BLaER1 (cell line): ENCODE measurements at regions not wholly inside any gene's neighbourhood (a gene's known extent, or its start where the extent isn't known, plus 50 kb on each side); places are given as distances from the start of the nearest gene placed in this dataset.

Source experiments
- H3K27ac ChIP-seq: shearing (Covaris generic); formaldehyde crosslinking; 2 replicates; pipeline ENCODE4 v1.8.1; 2022
- H3K27me3 ChIP-seq: shearing (Covaris generic); formaldehyde crosslinking; 2 replicates; pipeline ENCODE4 v1.8.1; 2022
- H3K36me3 ChIP-seq: shearing (Covaris generic); formaldehyde crosslinking; 2 replicates; pipeline ENCODE4 v1.8.1; 2022
- H3K4me1 ChIP-seq: shearing (Covaris generic); formaldehyde crosslinking; 2 replicates; pipeline ENCODE4 v1.8.1; 2022
- H3K4me2 ChIP-seq: shearing (Covaris generic); formaldehyde crosslinking; 2 replicates; pipeline ENCODE4 v1.8.1; 2022
- H3K4me3 ChIP-seq: shearing (Covaris generic); formaldehyde crosslinking; 2 replicates; pipeline ENCODE4 v1.8.1; 2022
- H3K9ac ChIP-seq: shearing (Covaris generic); formaldehyde crosslinking; 2 replicates; pipeline ENCODE4 v1.8.1; 2022
- H3K9me3 ChIP-seq: shearing (Covaris generic); formaldehyde crosslinking; 2 replicates; pipeline ENCODE4 v1.8.1; 2022
- H4K20me1 ChIP-seq: shearing (Covaris generic); formaldehyde crosslinking; 2 replicates; pipeline ENCODE4 v1.8.1; 2022
- Cebpa-rat ChIP-seq: shearing (Covaris generic); IDR thresholded peaks from 2 replicates; pipeline ENCODE4 v1.8.1; 2022

DNA sequence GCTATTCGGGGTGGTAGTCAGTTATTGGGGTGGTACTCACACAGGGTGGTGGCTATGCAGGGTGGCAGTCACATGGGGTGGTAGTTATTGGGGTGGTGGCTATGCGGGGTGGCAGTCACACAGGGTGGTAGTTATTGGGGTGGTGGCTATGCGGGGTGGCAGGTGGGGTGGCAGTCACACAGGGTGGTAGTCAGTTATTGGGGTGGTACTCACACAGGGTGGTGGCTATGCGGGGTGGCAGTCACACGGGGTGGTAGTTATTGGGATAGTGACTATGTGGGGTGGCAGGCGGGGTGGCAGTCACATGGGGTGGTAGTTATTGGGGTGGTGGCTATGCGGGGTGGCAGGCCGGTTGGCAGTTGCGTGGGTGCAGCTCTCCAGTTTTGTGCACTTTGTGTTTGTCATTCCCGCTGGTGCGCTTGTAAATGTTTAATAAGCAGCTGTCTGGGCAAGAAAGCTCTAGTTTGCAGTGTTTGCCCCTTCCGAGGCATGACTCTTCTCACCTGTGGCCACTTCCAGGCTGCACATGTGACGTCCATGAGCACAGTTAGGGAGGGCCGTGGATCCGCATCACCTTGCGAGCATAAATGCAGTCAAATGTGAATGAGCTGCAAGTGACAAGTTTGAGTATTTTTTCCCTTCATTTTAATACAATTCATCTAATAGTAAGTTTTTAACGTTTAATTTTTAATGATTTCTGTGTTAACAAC, 219.0 kb upstream of the CST7 start:
- no peak overlapping the region for H3K27ac ChIP-seq
- TF ChIP-seq Cebpa-rat: no peak
- no peaks in the 10 kb centered on the region for H3K27me3 ChIP-seq

DNA sequence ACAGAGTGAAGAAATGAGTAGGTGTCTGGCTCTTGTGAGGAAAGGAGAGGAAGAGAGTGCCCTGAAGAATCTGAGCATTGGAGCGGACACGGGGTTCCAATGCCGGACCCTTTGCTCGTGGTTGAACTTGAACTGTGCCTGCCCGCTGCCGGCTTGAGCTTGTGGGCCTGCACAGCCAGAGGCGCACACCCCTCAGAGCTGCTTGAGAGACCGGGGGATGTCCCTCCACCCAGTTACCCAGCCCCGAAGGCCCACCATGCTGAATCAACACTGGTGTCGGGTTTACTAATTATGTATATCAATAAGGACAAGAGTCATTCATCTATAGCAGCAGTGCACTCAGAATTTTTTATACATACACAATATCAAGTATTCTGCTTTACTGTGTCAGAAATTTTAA, 218.3 kb upstream of the CST7 start:
- Histone ChIP-seq H3K9ac (no peak overlapping the region), H3K36me3 (no peaks in the 10 kb centered on the region), H3K9me3 (peaks cover 11% of the 10 kb centered on the region; the same call in 1 of the 2 replicates), H3K4me3 (no peak overlapping the region), H3K4me2 (no peak overlapping the region), H3K4me1 (peaks cover 19% of the 10 kb centered on the region), H3K27me3 (no peaks in the 10 kb centered on the region), H3K27ac (no peak overlapping the region), H4K20me1 (no peaks in the 10 kb centered on the region)
- TF ChIP-seq Cebpa-rat: no peak

More for the DNA sequence above, 219.0 kb upstream of the CST7 start:
- H3K4me1 ChIP-seq: peaks cover 12% of the 10 kb centered on the region
- H3K4me3 ChIP-seq: no peak overlapping the region
- H4K20me1 ChIP-seq: no peaks in the 10 kb centered on the region
- H3K4me2 ChIP-seq: no peak overlapping the region
- H3K9me3 ChIP-seq: peaks cover 11% of the 10 kb centered on the region; the same call in 1 of the 2 replicates
- H3K9ac ChIP-seq: no peak overlapping the region
- H3K36me3 ChIP-seq: no peaks in the 10 kb centered on the region

DNA sequence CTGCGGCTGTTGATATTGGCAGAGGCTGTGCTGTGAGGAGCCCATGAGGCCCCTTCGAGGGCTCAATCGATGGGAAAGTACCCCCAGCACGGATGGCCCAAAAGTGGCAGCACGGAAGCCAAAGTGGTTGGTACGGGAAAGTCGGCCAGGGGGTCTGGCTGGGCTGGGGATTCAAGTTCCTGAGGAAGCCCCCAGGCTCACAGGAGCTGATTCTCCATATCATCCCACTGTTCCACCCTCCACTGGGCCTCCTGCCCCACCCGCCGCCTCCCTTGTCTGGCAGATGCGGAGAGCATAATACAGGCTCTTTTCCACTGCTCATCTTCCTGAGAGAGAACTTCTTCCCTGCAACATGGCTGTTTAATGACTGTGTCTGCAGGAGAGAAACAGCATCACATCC, 217.8 kb upstream of the CST7 start:
- Histone ChIP-seq H3K36me3 (no peaks in the 10 kb centered on the region), H3K27ac (no peak overlapping the region), H3K4me3 (no peak overlapping the region), H3K9me3 (peaks cover 11% of the 10 kb centered on the region; the same call in 1 of the 2 replicates), H3K9ac (no peak overlapping the region), H3K27me3 (no peaks in the 10 kb centered on the region), H4K20me1 (no peaks in the 10 kb centered on the region), H3K4me1 (peaks cover 21% of the 10 kb centered on the region), H3K4me2 (no peak overlapping the region)
- no peak for TF ChIP-seq Cebpa-rat

DNA sequence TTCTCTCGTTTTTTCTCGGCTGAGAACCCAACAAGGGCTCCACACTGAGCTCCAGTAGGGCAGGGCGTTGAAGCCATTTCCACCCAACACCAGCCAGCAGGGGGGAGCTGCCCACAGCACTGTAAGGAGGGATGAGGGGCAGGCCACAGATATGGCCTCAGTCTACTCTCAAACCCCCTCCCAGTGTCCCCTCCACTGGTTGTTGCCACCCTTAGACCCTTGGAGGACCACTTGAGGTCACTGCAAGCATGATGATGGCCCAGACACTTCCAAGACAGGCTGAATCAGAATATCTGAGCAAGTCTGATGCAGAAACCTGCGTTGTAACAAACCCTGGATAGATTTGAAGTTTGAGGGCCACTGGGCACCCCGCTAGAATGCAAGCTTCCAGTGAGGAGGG, 217.0 kb upstream of the CST7 start:
- TF ChIP-seq Cebpa-rat: no peak
- H3K27me3 ChIP-seq: no peaks in the 10 kb centered on the region
- no peak overlapping the region for H3K4me2 ChIP-seq
- peaks cover 11% of the 10 kb centered on the region; the same call in 1 of the 2 replicates for H3K9me3 ChIP-seq
- no peaks in the 10 kb centered on the region for H3K36me3 ChIP-seq
- peaks cover 21% of the 10 kb centered on the region for H3K4me1 ChIP-seq
- no peak overlapping the region for H3K9ac ChIP-seq
- H3K4me3 ChIP-seq: no peak overlapping the region
- H3K27ac ChIP-seq: no peak overlapping the region
- no peaks in the 10 kb centered on the region for H4K20me1 ChIP-seq

DNA sequence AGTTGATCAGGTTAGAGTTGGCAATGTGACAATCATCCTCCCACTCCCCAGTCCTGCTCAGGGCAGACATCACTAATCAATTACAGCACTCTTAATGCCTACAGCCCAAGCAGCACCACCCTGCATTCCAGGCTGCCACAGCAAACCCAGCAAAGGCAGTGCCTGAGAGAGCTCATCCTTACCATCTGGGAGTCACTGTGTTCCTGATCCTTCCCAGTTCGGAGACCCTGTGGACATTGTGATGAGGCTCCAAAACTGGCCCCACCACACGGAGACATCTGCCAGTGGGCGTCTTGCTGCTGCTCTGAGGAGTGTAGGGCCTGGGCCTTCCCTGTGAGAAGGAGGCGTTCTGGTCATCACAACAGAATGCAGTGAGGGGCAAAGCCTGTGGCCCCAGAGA, 216.5 kb upstream of the CST7 start:
- Histone ChIP-seq H3K9ac (no peak overlapping the region), H3K27ac (no peak overlapping the region), H3K27me3 (no peaks in the 10 kb centered on the region), H3K4me2 (no peak overlapping the region), H3K4me1 (peaks cover 17% of the 10 kb centered on the region), H3K36me3 (no peaks in the 10 kb centered on the region), H4K20me1 (no peaks in the 10 kb centered on the region), H3K9me3 (peaks cover 11% of the 10 kb centered on the region; the same call in 1 of the 2 replicates), H3K4me3 (no peak overlapping the region)
- TF ChIP-seq Cebpa-rat: no peak

DNA sequence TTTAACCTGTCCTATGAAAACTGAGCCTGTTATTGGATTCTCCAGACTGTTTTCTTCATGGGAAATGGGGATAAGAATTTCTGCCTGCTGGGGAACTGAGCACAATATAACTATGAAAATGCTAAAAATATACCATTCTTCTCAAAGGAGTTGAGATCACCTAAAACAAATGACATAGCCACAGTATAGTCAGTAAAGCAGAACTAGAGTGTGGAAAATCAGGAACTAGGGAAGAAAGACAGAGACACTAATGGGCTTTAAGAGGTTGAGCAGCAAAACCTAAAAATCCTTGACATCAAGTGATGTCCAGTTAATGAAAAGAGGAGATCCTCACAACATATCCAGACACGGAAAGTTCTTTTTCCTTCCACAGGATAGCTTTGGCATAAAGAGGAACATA, 215.7 kb upstream of the CST7 start:
- no peaks in the 10 kb centered on the region for H3K27me3 ChIP-seq
- peaks cover 11% of the 10 kb centered on the region; the same call in 1 of the 2 replicates for H3K9me3 ChIP-seq
- H3K27ac ChIP-seq: no peak overlapping the region
- H3K4me2 ChIP-seq: no peak overlapping the region
- no peak overlapping the region for H3K4me3 ChIP-seq
- H4K20me1 ChIP-seq: no peaks in the 10 kb centered on the region
- H3K4me1 ChIP-seq: peaks cover 20% of the 10 kb centered on the region
- no peak overlapping the region for H3K9ac ChIP-seq
- H3K36me3 ChIP-seq: no peaks in the 10 kb centered on the region
- TF ChIP-seq Cebpa-rat: no peak

DNA sequence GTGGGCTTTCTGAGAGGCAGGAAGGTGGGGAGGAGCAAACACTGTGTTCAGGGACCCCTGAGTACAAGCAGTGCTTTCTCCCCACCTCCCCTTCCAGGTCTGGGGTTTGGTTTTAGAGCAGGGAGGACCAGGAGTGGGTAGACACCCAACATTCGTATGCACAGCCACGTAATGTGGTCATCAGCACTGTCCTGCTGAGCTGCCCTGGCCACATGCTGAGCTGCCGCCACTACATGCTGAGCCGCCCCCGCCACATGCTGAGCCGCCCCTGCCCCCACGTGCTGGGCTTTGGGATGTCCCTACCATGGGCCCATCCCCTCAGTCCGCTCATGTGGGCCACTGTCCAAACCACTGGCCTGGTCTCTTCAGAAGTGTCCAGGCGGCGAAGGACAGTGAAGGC, 214.9 kb upstream of the CST7 start:
- peaks cover 6% of the 10 kb centered on the region; the same call in 1 of the 2 replicates for H3K9me3 ChIP-seq
- H3K4me2 ChIP-seq: no peak overlapping the region
- H3K4me3 ChIP-seq: no peak overlapping the region
- no peak overlapping the region for H3K9ac ChIP-seq
- H3K36me3 ChIP-seq: no peaks in the 10 kb centered on the region
- no peaks in the 10 kb centered on the region for H4K20me1 ChIP-seq
- H3K27ac ChIP-seq: no peak overlapping the region
- no peak for TF ChIP-seq Cebpa-rat
- H3K27me3 ChIP-seq: no peaks in the 10 kb centered on the region
- peaks cover 27% of the 10 kb centered on the region for H3K4me1 ChIP-seq

DNA sequence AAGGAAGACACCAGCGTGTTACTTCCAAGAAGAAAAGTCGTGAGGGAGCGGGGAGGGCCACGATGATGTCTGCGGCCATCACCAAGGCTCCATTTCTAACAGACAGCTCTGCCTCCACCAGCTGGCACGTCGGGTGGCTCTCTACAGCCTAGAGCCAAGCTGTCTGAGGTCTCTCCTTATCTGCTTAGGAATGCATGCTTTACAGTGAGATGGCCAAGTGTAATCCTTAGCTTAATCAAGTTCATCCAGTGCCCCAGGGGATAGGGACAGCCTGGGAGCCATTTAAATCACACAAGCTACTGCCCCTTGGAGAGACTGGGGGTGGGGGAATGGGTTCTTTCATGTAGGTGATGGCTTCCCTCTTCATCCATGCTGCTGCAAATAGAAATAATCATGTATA, 213.8 kb upstream of the CST7 start:
- Histone ChIP-seq H3K27ac (no peak overlapping the region), H3K4me3 (no peak overlapping the region)
- no peak for TF ChIP-seq Cebpa-rat

DNA sequence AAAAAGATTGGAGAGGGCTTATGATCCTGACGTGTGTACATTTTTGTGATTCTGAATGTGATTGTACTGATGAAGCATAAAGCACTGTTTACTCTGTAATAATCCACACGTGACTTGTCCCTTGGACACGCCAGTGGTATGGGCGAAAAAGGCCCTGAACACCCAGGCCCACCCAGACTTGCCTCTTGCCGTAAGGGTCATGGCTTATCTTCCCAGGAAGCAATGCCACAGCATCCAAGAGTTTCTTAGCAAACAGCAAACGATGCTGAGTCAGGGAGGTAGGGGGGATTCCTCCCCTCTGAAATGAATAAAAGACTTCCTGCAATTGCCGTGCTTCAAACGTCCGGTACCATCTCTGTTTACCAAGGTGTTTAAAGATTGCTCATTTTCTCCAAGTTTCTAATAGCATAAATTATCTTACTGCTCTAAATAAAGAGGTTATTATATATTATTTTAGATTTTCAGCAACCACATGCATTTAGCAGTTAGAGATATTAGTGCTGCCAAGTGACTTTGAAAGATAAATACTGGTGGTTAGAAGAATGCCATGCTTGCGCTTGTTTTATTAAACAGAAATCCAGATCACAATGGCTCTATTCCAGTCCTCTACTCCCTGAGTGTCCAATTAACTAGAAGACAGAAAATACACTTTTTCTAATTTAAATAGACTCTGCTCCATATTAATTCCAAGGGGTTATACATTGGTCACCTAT, 212.8 kb upstream of the CST7 start:
- no peak for TF ChIP-seq Cebpa-rat
- no peaks in the 10 kb centered on the region for H4K20me1 ChIP-seq
- H3K9ac ChIP-seq: no peak overlapping the region
- H3K4me3 ChIP-seq: no peak overlapping the region
- H3K4me2 ChIP-seq: no peak overlapping the region
- no peaks in the 10 kb centered on the region for H3K27me3 ChIP-seq
- no peaks in the 10 kb centered on the region for H3K36me3 ChIP-seq
- no peak overlapping the region for H3K27ac ChIP-seq
- no peaks in the 10 kb centered on the region for H3K9me3 ChIP-seq
- peaks cover 48% of the 10 kb centered on the region for H3K4me1 ChIP-seq

More for the DNA sequence above, 213.8 kb upstream of the CST7 start:
- Histone ChIP-seq H3K9me3 (no peaks in the 10 kb centered on the region), H3K27me3 (no peaks in the 10 kb centered on the region), H3K9ac (no peak overlapping the region), H3K36me3 (no peaks in the 10 kb centered on the region), H3K4me2 (peak overlapping the region; percentile 40), H4K20me1 (no peaks in the 10 kb centered on the region), H3K4me1 (peaks cover 38% of the 10 kb centered on the region)

DNA sequence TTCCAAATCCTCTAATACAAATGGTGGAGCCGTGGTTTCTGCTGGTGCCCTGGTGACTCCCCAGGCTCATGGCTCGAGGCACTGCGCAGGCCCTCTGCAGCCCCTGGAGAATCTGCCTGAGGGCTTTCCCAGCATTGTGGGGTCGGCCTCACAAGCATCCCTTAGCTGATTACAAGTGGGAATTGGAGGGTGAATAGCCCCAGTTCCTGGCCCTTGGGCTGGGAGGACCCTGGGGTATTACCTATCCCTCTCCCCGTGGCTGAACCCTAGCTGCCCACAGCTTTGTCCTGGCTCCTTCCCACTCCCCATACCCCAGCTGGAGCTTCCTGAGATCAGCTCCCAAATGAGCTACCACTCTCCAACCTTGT, 212.2 kb upstream of the CST7 start:
- H3K9ac ChIP-seq: no peak overlapping the region
- no peaks in the 10 kb centered on the region for H3K9me3 ChIP-seq
- no peaks in the 10 kb centered on the region for H3K27me3 ChIP-seq
- peaks cover 54% of the 10 kb centered on the region for H3K4me1 ChIP-seq
- H3K4me3 ChIP-seq: no peak overlapping the region
- H3K27ac ChIP-seq: no peak overlapping the region
- no peaks in the 10 kb centered on the region for H4K20me1 ChIP-seq
- H3K36me3 ChIP-seq: no peaks in the 10 kb centered on the region
- no peak overlapping the region for H3K4me2 ChIP-seq
- no peak for TF ChIP-seq Cebpa-rat
